ENCODE measurements at regions not wholly inside any gene's neighbourhood (a gene's known extent, or its start where the extent isn't known, plus 50 kb on each side); places are given as distances from the start of the nearest gene placed in this dataset.

GRCh38 chr2:129193961-129194360, 785.5 kb upstream of the RAB6C start:
- Mint-ChIP-seq H3K4me1 (peaks cover 37% of the 10 kb centered on the region), H3K27me3 (ENCODE audit: insufficient read depth, low read depth) (peaks cover 4% of the 10 kb centered on the region), H3K9me3 (no peaks in the 10 kb centered on the region), H3K27ac (no peak overlapping the region), H3K36me3 (no peaks in the 10 kb centered on the region), H3K4me3 (no peak overlapping the region)
- H3K79me2 ChIP-seq (ENCODE audit: low read depth), result no peaks in the 10 kb centered on the region
- no peak overlapping the region for H3K4me2 ChIP-seq
- H2AFZ ChIP-seq (replicated peaks), result peak overlapping the region; percentile 73
- no peak overlapping the region for H3K27ac ChIP-seq
- H3K9ac ChIP-seq, result no peak overlapping the region
- no peaks in the 10 kb centered on the region for H3F3A ChIP-seq (ENCODE audit: low read depth)
- H3K27me3 ChIP-seq, result no peaks in the 10 kb centered on the region
- DNase-seq (ENCODE audit: low spot score), result peak; percentile 29
- H3K9me3 ChIP-seq (ENCODE audit: low read depth), result no peaks in the 10 kb centered on the region
- peaks cover 14% of the 10 kb centered on the region for H3K4me1 ChIP-seq
- no peak overlapping the region for H3K4me3 ChIP-seq
- no peak for TF ChIP-seq EZH2phosphoT487 (IDR thresholded peaks at IDR 0.05)
- TF ChIP-seq EZH2 (IDR thresholded peaks at IDR 0.05), result no peak
- peak; percentile 37 for TF ChIP-seq CTCF (IDR thresholded peaks at IDR 0.05)
- no peaks in the 10 kb centered on the region for H4K20me1 ChIP-seq (ENCODE audit: low read depth)
- H3K36me3 ChIP-seq, result no peaks in the 10 kb centered on the region

- Histone ChIP-seq H3K27me3 (no peaks in the 10 kb centered on the region), H4K20me1 (ENCODE audit: low read depth) (no peaks in the 10 kb centered on the region), H3K4me1 (no peaks in the 10 kb centered on the region), H3K4me2 (no peak overlapping the region), H3K27ac (no peak overlapping the region), H3K79me2 (ENCODE audit: low read depth) (no peaks in the 10 kb centered on the region), H3K36me3 (no peaks in the 10 kb centered on the region), H3K9ac (no peak overlapping the region), H3K9me3 (ENCODE audit: low read depth) (no peaks in the 10 kb centered on the region), H3F3A (ENCODE audit: low read depth) (no peaks in the 10 kb centered on the region), H2AFZ (replicated peaks) (no peak overlapping the region), H3K4me3 (no peak overlapping the region)
- no peaks in the 10 kb centered on the region for H3K4me1 Mint-ChIP-seq
- H3K36me3 Mint-ChIP-seq, result no peaks in the 10 kb centered on the region
- no peak overlapping the region for H3K4me3 Mint-ChIP-seq
- no peak for DNase-seq (ENCODE audit: low spot score)
- H3K9me3 Mint-ChIP-seq, result no peaks in the 10 kb centered on the region
- peak overlapping the region; percentile 25 for H3K27ac Mint-ChIP-seq
- peaks cover 3% of the 10 kb centered on the region for H3K27me3 Mint-ChIP-seq (ENCODE audit: insufficient read depth, low read depth)
- TF ChIP-seq EZH2phosphoT487 (IDR thresholded peaks at IDR 0.05) (no peak), EZH2 (IDR thresholded peaks at IDR 0.05) (no peak), CTCF (IDR thresholded peaks at IDR 0.05) (no peak)
Measured at GRCh38 chr2:129199501-129199900, 780.0 kb upstream of the RAB6C start.

GRCh38 chr2:129201696-129202095, 777.8 kb upstream of the RAB6C start:
- no peaks in the 10 kb centered on the region for H4K20me1 ChIP-seq (ENCODE audit: low read depth)
- no peak overlapping the region for H3K27ac Mint-ChIP-seq

More at GRCh38 chr2:129201696-129202095, 777.8 kb upstream of the RAB6C start:
- Histone ChIP-seq H3K4me3 (no peak overlapping the region), H3F3A (ENCODE audit: low read depth) (no peaks in the 10 kb centered on the region), H2AFZ (replicated peaks) (no peak overlapping the region), H3K9me3 (ENCODE audit: low read depth) (no peaks in the 10 kb centered on the region), H3K27ac (no peak overlapping the region), H3K4me1 (no peaks in the 10 kb centered on the region), H3K36me3 (no peaks in the 10 kb centered on the region), H3K4me2 (no peak overlapping the region), H3K9ac (no peak overlapping the region), H3K27me3 (no peaks in the 10 kb centered on the region), H3K79me2 (ENCODE audit: low read depth) (no peaks in the 10 kb centered on the region)
- H3K4me3 Mint-ChIP-seq, result no peak overlapping the region
- TF ChIP-seq EZH2 (IDR thresholded peaks at IDR 0.05) (no peak), EZH2phosphoT487 (IDR thresholded peaks at IDR 0.05) (no peak), CTCF (IDR thresholded peaks at IDR 0.05) (no peak)
- peaks cover 5% of the 10 kb centered on the region for H3K27me3 Mint-ChIP-seq (ENCODE audit: insufficient read depth, low read depth)
- H3K9me3 Mint-ChIP-seq, result no peaks in the 10 kb centered on the region
- no peaks in the 10 kb centered on the region for H3K4me1 Mint-ChIP-seq
- DNase-seq (ENCODE audit: low spot score), result no peak
- no peaks in the 10 kb centered on the region for H3K36me3 Mint-ChIP-seq

All from neural progenitor cell (in vitro differentiated cells).